Activated T-cell treated with anti-CD3 and anti-CD28 coated beads, Interleukin-2, amount 50 U/mL, for 1 hour (primary cell): ENCODE measurements at regions not wholly inside any gene's neighbourhood (a gene's known extent, or its start where the extent isn't known, plus 50 kb on each side); places are given as distances from the start of the nearest gene placed in this dataset.
A peak's percentile ranks its signal among the peaks of the same experiment; 100 is the strongest.
"Not testable (repeated sequence)": the region's sequence is repeated elsewhere in the genome, so short reads cannot be mapped to it uniquely, and the experiment has no call there.

Source experiments
- DNase-seq: peaks from one replicate; pipeline ENCODE4 v3.0.0-alpha.2; 2020

GRCh38 chr2:105563000-105563719 is 164.3 kb upstream of the FHL2 start:
- DNase-seq = no peak

DNA sequence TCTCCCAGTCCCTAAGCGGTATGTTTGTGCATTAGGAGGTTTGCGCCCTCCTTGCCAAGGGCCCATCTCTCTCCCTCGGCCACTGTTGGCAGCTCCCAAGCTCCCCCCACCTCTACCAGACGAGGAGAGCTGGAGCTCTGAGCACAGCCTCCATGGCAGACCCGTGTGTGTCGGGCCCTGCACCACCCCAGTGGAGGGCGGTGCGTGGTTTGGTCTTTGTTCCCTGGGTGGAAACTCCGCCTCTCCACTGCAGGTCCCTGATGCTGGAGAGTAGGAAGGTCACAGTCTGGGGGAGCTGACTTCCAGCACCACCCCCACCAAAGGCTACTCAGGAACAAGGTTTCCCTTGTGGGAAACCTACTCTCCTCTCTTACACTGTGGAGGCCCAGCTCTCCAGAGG is 162.6 kb upstream of the FHL2 start:
- DNase-seq = no peak

DNA sequence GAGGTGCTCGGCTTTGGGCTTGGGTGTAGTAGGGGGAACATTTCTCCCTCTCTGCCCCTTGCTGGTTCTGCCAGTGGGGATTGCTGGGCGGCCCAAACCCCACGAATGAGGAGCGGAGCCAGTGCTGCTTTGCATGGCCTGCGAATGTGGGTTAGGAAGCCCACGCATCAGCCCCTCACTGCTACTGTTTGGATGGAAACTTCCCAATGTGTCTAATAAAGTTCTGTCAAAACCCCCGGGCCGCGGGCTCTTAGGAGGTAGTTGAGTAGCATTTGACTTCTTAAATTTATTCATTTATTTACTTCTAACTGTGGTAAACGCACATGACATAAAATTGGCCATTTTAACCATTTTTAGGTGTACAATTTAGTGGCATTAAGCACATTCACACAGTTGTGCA is 161.3 kb upstream of the FHL2 start:
- no peak for DNase-seq

GRCh38 chr2:105557021-105557920 is 158.4 kb upstream of the FHL2 start:
- DNase-seq = no peak

DNA sequence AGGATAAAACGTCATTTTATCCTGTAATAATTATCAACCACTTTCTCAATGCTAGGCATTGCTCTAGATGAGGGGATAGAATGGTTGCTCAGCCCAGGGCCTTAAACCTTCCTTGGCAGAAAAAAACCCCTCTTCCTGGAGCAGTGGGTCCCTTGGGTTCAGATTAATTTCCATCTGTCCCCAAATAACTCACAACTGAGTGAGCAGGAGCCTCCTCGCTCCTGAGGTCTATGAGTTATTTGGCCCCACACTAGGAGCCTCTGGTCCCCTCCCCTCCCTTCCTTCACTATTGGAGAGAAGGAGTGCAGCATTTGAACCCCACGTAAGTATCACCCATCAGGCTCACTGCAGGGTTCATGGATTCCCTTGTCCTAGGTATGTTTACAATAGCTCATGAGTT is 157.5 kb upstream of the FHL2 start:
- no peak for DNase-seq

GRCh38 chr2:105554235-105554634 is 155.4 kb upstream of the FHL2 start:
- DNase-seq = no peak

- no peak for DNase-seq
Measured at GRCh38 chr2:105553538-105554196, 154.8 kb upstream of the FHL2 start.

DNA sequence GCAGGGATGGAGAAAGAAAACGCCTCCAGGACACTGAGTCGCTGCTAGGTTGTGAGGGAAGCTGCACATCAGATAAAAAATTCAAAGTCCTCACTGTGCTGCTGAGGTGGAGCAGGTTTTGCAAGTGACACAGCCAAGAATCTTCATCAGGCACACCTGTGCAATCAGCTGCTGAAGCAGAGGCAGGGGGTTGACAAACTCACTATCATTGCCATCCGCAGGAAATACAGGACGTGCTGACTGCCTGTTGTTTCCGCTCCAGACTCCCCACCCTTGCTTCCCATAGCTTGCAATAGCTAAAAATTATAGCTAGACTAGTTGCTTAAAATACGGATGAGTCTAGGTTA is 147.8 kb upstream of the FHL2 start:
- no peak for DNase-seq

GRCh38 chr2:105545730-105546627 is 147.1 kb upstream of the FHL2 start:
- DNase-seq = peak; percentile 63

DNA sequence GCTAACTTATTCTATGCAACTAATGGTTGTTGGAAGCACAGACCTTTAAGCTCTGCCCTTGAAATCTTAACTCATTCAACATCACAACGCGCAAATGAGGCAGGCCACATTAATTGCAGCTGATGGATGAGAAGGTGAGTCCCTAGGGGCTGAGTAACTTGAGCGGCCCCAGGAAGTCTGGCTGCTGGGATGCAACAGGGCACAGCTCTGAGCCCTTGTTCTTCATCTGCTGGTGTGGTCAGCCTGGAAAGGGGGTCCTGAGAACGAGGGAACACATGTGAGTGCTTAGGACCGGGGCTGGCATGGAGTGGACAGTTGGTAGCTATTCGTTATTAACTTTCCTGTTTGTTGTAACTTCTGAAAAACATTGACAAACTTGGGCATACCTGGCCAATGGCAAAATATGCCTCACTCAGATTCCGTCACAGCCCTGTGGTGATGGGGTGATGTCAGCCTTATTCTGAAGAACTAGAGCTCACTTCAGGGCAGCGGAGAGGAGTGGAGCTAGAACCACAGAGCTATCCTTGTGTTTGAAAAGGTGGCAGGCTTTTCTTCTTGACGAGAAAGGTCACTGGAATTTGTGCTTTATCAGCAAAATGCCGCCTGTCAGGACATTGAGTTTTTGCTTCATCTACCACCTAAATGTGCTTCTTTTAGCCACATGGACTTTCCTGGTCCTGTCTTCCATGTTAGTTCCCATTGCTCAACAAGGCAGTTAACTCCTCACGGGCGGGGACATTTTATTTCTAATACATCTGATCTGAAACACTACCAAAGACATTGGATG is 145.9 kb upstream of the FHL2 start:
- DNase-seq = no peak

GRCh38 chr2:105541189-105542050 is 142.6 kb upstream of the FHL2 start:
- DNase-seq = no peak

GRCh38 chr2:105540642-105541041 is 141.8 kb upstream of the FHL2 start:
- DNase-seq = no peak

- DNase-seq = no peak
Measured at GRCh38 chr2:105539331-105539730, 140.5 kb upstream of the FHL2 start.

- DNase-seq = no peak
Measured at GRCh38 chr2:105538840-105539239, 140.0 kb upstream of the FHL2 start.

- DNase-seq = no peak
Measured at GRCh38 chr2:105537920-105538319, 139.1 kb upstream of the FHL2 start.

DNA sequence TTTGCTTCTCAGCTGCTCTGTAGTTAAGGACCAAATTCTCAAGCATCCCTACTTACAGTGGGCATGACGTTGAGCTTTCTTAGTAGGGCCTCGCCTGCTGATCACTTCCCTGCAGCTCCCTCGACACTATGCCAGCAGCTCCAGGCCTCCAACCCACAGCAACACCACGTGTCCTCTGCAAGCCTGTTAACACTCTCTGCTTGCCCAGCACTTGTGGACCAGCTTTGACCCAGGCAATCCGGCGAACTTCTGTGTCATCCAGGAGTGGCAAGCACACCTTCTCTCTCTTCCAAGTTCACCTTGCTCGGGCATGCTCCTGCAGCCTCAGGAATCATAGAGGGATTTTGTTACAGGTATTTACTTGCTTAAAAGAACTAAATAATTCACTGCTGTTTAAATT is 138.6 kb upstream of the FHL2 start:
- DNase-seq = no peak

DNA sequence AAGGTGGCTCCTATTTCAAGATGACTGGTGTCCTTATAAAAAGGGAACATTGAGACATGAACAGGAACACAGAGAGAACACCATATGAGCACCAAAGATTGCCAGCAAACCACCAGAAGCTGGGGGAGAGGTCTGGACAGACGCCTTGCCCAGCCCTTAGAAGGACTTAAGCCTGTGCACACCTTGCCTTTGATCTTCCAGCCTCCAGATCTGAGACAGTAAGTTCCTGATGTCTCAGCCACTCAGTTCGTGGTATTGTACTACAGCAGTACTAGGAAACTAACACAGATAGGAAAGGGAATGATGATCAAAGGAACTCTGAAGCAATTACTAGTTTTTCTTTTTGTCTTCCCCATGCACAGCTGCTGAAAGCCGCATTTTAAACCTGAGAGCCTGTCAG is 137.3 kb upstream of the FHL2 start:
- DNase-seq = no peak

GRCh38 chr2:105529258-105529657 is 130.4 kb upstream of the FHL2 start:
- DNase-seq = not testable (repeated sequence)

DNA sequence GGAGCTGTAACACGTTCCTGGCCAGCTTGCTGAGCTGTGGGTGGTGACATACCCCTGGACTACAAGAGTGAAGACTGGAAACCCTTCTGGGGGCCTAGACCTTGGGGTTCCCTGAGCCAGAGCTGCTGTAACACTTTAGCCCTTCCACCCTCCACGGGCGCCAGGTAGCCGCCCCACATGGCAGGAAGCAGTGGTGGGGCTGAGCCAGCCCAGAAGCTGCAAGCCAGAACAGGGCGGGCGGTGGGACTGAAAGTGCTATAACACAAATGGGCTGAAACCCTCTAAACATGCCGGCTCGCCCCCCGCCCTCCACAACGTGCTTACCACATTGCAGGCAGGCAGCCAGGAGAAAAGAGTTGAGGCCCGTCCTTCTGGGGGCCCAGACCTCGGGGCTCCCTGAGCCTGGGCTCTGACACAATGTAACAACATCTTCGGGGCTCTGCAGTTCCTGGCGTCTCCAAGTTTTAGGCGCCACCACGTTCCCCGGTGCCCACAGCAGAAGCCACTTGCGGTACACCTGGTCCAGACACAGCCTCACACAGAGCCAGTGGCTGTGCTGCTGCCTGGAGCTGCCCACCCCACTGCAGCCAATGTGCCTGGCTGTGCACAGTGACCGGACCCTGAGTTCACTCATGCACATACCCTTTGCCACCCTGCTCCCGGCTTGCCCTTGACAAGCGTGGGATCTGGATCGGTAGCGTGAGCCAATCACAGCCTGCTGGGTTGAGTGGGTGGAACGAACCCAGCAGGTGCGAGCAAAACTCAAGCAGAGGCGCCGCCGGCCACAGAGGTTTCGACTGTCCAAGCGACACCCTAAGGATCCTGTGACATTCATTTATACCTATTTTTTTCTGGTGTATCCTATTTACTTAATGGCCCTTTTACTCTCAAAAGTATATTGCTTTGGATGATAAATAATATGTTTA is 127.4 kb upstream of the FHL2 start:
- DNase-seq = no peak

DNA sequence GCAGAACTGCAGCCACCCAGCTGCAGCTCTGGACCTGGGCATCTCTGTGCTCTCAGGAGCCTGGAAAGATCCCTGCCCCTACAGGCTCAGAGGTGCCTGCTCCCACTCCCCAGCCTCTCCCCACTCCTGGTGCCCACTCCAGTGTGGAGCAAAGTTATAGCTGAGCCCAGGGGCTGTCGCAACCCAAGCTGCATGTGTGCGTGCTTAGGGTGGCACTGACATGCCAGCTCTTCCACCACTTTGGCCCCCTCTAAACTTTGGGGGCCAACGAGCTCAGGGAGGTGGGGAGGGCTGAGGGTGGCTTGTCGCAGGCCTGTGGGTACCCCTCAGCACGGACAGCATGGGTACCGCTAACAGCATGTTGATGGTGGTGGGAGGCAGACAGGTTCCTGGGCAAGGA is 126.3 kb upstream of the FHL2 start:
- DNase-seq = no peak
